ENCODE measurements at regions not wholly inside any gene's neighbourhood (a gene's known extent, or its start where the extent isn't known, plus 50 kb on each side); places are given as distances from the start of the nearest gene placed in this dataset.

DNA sequence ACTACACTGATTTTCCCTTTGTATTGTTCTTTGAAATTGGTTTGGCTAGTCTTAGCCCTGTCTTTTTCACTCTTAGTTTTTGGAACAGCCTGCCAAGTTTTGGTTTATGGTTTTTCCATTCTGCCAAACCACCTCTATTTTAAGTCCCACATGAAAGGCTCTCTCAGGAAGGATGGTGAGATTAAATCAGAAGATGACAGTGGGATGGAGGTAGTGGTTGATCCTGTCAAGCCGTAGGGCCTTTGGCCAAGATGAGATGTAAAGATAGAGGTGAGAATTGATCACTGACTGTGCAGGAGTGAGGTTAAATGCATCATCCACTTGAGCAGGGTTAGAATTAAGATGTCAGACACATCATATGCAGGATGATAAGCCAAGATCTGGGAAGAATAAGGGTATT lies 948.5 kb downstream of the SLC4A3 start (continued):
- TF ChIP-seq, protein P1, sequence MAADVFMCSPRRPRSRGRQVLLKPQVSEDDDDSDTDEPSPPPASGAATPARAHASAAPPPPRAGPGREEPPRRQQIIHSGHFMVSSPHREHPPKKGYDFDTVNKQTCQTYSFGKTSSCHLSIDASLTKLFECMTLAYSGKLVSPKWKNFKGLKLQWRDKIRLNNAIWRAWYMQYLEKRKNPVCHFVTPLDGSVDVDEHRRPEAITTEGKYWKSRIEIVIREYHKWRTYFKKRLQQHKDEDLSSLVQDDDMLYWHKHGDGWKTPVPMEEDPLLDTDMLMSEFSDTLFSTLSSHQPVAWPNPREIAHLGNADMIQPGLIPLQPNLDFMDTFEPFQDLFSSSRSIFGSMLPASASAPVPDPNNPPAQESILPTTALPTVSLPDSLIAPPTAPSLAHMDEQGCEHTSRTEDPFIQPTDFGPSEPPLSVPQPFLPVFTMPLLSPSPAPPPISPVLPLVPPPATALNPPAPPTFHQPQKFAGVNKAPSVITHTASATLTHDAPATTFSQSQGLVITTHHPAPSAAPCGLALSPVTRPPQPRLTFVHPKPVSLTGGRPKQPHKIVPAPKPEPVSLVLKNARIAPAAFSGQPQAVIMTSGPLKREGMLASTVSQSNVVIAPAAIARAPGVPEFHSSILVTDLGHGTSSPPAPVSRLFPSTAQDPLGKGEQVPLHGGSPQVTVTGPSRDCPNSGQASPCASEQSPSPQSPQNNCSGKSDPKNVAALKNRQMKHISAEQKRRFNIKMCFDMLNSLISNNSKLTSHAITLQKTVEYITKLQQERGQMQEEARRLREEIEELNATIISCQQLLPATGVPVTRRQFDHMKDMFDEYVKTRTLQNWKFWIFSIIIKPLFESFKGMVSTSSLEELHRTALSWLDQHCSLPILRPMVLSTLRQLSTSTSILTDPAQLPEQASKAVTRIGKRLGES (CRISPR knock-in tag; IDR thresholded peaks at IDR 0.05; ENCODE audit: borderline replicate concordance): no peak
- TF ChIP-seq KLF9 (CRISPR knock-in tag; IDR thresholded peaks at IDR 0.05; ENCODE audit: low read depth) (no peak), MXD4 (CRISPR knock-in tag; IDR thresholded peaks at IDR 0.05) (no peak), ZNF816 (CRISPR knock-in tag; IDR thresholded peaks at IDR 0.05; ENCODE audit: borderline replicate concordance) (no peak)

GRCh38 chr2:220579452-220579851 lies 952.0 kb downstream of the SLC4A3 start:
- TF ChIP-seq ZFY (CRISPR knock-in tag; IDR thresholded peaks at IDR 0.05) (no peak), CEBPG (CRISPR knock-in tag; IDR thresholded peaks at IDR 0.05) (no peak), ZNF530 (CRISPR knock-in tag; IDR thresholded peaks at IDR 0.05; ENCODE audit: low read depth) (no peak)
- Histone ChIP-seq H3K4me1 (ENCODE audit: insufficient read depth, low read length) (no peaks in the 10 kb centered on the region), H3K27me3 (ENCODE audit: control insufficient read depth in 1 of 2, insufficient read depth in 2 of 2, low read length in 2 of 2) (no peaks in the 10 kb centered on the region), H3K36me3 (replicated peaks in 1 of 2; ENCODE audit: control insufficient read depth in 1 of 2, insufficient read depth in 2 of 2, low read length in 2 of 2) (no peaks in the 10 kb centered on the region), H3K79me2 (ENCODE audit: insufficient read depth, low read length) (no peaks in the 10 kb centered on the region), H3K4me2 (ENCODE audit: low read depth, low read length) (no peak overlapping the region), H3K27ac (ENCODE audit: extremely low read length, insufficient read depth, low read length) (no peak overlapping the region), H4K20me1 (ENCODE audit: insufficient read depth, low read length) (no peaks in the 10 kb centered on the region), H2AFZ (ENCODE audit: low read length) (no peak overlapping the region), H3K4me3 (replicated peaks in 1 of 3; ENCODE audit: insufficient read depth in 1 of 3, low read depth in 2 of 3, low read length in 3 of 3) (no peak overlapping the region), H3K9me3 (ENCODE audit: low read length) (peaks cover 37% of the 10 kb centered on the region), H3K9ac (ENCODE audit: insufficient read depth, low read depth, low read length) (no peak overlapping the region)
- ATAC-seq (no peak), DNase-seq (ENCODE audit: low spot score) (no peak), FAIRE-seq (no peak)
- in situ Hi-C loops (cut with HindIII; ENCODE audit: extremely low pct_ligation_motif_present, low pct_unique_long_range_greater_than_20kb) (no loop called here), intact Hi-C loops (cut with micrococcal nuclease; ENCODE audit: unreplicated experiment) (no loop called here)
- BruUV-seq (replicated peaks): no TSS peak
- CTCF ChIA-PET (ENCODE audit: low intra/inter-chr PET ratio, low total read pairs): no interaction called here
- POLR2A ChIA-PET: no interaction called here
- WGBS (ENCODE audit: low lambda C conversion rate): 0% methylated on average over 2 of the region's 2 CpGs
